ENCODE measurements at regions not wholly inside any gene's neighbourhood (a gene's known extent, or its start where the extent isn't known, plus 50 kb on each side); places are given as distances from the start of the nearest gene placed in this dataset.
A peak's percentile ranks its signal among the peaks of the same experiment; 100 is the strongest.

DNA sequence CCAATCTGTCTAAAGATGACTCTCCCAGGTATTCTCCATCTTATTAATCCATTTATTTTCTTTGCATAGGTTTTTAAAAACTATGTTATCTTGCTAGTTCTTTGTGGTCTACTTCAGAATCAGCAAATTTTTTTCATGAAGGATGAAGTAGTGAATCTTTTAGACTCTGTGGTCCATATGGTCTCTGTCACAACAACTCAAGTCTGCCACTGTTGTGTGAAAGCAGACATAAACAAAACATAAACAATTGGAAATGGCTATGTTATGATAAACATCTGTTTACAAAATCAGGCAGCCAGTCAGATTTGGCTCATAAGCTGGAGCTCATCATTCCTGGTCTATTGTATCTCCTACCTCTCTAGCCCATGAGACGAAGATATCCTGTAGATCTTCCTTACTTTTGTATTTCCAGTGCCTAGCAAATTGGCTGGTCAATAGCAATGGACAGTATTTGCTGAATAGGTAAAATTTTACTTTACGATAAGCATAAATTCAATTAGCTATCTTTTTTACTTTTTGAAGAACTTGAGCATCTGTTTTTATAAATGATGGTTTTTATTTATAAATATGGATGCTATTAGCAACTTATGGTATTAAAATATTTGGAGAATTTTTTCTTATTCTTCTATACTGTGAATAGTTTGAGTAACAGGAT lies 104.6 kb upstream of the SGCE start (continued):
- no peak for TF ChIP-seq JUNB (IDR thresholded peaks at IDR 0.05; ENCODE audit: unreplicated experiment)
- no peak for TF ChIP-seq STAT1 (IDR thresholded peaks at IDR 0.05; ENCODE audit: unreplicated experiment)
- TF ChIP-seq POLR2AphosphoS5 (IDR thresholded peaks at IDR 0.05; ENCODE audit: low read depth) = no peak
- TF ChIP-seq ZNF331 (CRISPR knock-in tag; IDR thresholded peaks at IDR 0.05; ENCODE audit: low read depth) = no peak
- TF ChIP-seq, protein P1, sequence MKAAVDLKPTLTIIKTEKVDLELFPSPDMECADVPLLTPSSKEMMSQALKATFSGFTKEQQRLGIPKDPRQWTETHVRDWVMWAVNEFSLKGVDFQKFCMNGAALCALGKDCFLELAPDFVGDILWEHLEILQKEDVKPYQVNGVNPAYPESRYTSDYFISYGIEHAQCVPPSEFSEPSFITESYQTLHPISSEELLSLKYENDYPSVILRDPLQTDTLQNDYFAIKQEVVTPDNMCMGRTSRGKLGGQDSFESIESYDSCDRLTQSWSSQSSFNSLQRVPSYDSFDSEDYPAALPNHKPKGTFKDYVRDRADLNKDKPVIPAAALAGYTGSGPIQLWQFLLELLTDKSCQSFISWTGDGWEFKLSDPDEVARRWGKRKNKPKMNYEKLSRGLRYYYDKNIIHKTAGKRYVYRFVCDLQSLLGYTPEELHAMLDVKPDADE (IDR thresholded peaks at IDR 0.05) = no peak

DNA sequence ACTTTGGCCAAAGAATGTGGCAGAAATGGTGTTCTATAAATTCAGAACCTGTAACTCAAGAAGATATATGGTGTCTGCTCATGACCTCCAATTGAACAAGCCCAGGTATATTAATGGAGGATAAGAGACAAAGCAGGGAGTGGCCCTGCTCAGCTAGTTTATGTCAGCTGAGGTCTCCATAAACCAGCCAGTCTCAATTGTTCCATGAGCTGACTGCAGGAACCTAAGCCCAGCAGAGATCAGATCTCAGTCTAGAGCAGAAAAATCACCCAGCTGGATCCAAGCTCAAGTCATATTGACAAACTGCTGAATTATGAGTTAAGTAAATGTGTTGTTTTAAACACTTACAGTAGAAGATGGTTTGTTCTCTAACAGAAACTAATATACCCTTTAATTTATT lies 105.5 kb upstream of the SGCE start:
- Histone ChIP-seq H3K27me3 (ENCODE audit: insufficient read depth) (no peaks in the 10 kb centered on the region), H3K4me3 (no peak overlapping the region), H3K4me2 (no peak overlapping the region), H3K27ac (ENCODE audit: low read depth) (no peak overlapping the region), H3F3A (replicated peaks; ENCODE audit: low read depth) (no peaks in the 10 kb centered on the region), H3K9me2 (ENCODE audit: insufficient read depth) (peaks cover 10% of the 10 kb centered on the region; the same call in 1 of the 2 replicates), H3K4me1 (ENCODE audit: insufficient read depth) (no peaks in the 10 kb centered on the region), H3K79me2 (replicated peaks; ENCODE audit: insufficient read depth) (no peaks in the 10 kb centered on the region), H3K36me3 (ENCODE audit: insufficient read depth) (no peaks in the 10 kb centered on the region), H4K20me1 (replicated peaks; ENCODE audit: insufficient read depth) (no peaks in the 10 kb centered on the region), H2AFZ (peak overlapping the region; percentile 39; the same call in 1 of the 2 replicates)
- no peaks in the 10 kb centered on the region; the same call in 2 of the 3 replicates for H3K9me3 Mint-ChIP-seq
- H3K36me3 Mint-ChIP-seq (ENCODE audit: low read depth) = peaks cover 2% of the 10 kb centered on the region; the same call in 1 of the 3 replicates
- H3K4me1 Mint-ChIP-seq = no peaks in the 10 kb centered on the region; the same call in 2 of the 3 replicates
- no peak overlapping the region for H3K4me3 Mint-ChIP-seq
- no peaks in the 10 kb centered on the region for H3K27me3 Mint-ChIP-seq (ENCODE audit: insufficient read depth, low read depth, poor library complexity)
- no peak for DNase-seq (ENCODE audit: low spot score)
- no peak for ATAC-seq
- no peak overlapping the region for H3K27ac Mint-ChIP-seq
- TF ChIP-seq, protein P1 (IDR thresholded peaks at IDR 0.05) = no peak
- no peak for TF ChIP-seq CREB1 (CRISPR knock-in tag; IDR thresholded peaks at IDR 0.05; ENCODE audit: low read depth)
- no peak for TF ChIP-seq JUNB (IDR thresholded peaks at IDR 0.05; ENCODE audit: unreplicated experiment)
- no peak for TF ChIP-seq EZH2phosphoT487 (IDR thresholded peaks at IDR 0.05; ENCODE audit: unreplicated experiment)
- TF ChIP-seq POLR2AphosphoS5 (IDR thresholded peaks at IDR 0.05; ENCODE audit: low read depth) = no peak
- TF ChIP-seq, protein P2, sequence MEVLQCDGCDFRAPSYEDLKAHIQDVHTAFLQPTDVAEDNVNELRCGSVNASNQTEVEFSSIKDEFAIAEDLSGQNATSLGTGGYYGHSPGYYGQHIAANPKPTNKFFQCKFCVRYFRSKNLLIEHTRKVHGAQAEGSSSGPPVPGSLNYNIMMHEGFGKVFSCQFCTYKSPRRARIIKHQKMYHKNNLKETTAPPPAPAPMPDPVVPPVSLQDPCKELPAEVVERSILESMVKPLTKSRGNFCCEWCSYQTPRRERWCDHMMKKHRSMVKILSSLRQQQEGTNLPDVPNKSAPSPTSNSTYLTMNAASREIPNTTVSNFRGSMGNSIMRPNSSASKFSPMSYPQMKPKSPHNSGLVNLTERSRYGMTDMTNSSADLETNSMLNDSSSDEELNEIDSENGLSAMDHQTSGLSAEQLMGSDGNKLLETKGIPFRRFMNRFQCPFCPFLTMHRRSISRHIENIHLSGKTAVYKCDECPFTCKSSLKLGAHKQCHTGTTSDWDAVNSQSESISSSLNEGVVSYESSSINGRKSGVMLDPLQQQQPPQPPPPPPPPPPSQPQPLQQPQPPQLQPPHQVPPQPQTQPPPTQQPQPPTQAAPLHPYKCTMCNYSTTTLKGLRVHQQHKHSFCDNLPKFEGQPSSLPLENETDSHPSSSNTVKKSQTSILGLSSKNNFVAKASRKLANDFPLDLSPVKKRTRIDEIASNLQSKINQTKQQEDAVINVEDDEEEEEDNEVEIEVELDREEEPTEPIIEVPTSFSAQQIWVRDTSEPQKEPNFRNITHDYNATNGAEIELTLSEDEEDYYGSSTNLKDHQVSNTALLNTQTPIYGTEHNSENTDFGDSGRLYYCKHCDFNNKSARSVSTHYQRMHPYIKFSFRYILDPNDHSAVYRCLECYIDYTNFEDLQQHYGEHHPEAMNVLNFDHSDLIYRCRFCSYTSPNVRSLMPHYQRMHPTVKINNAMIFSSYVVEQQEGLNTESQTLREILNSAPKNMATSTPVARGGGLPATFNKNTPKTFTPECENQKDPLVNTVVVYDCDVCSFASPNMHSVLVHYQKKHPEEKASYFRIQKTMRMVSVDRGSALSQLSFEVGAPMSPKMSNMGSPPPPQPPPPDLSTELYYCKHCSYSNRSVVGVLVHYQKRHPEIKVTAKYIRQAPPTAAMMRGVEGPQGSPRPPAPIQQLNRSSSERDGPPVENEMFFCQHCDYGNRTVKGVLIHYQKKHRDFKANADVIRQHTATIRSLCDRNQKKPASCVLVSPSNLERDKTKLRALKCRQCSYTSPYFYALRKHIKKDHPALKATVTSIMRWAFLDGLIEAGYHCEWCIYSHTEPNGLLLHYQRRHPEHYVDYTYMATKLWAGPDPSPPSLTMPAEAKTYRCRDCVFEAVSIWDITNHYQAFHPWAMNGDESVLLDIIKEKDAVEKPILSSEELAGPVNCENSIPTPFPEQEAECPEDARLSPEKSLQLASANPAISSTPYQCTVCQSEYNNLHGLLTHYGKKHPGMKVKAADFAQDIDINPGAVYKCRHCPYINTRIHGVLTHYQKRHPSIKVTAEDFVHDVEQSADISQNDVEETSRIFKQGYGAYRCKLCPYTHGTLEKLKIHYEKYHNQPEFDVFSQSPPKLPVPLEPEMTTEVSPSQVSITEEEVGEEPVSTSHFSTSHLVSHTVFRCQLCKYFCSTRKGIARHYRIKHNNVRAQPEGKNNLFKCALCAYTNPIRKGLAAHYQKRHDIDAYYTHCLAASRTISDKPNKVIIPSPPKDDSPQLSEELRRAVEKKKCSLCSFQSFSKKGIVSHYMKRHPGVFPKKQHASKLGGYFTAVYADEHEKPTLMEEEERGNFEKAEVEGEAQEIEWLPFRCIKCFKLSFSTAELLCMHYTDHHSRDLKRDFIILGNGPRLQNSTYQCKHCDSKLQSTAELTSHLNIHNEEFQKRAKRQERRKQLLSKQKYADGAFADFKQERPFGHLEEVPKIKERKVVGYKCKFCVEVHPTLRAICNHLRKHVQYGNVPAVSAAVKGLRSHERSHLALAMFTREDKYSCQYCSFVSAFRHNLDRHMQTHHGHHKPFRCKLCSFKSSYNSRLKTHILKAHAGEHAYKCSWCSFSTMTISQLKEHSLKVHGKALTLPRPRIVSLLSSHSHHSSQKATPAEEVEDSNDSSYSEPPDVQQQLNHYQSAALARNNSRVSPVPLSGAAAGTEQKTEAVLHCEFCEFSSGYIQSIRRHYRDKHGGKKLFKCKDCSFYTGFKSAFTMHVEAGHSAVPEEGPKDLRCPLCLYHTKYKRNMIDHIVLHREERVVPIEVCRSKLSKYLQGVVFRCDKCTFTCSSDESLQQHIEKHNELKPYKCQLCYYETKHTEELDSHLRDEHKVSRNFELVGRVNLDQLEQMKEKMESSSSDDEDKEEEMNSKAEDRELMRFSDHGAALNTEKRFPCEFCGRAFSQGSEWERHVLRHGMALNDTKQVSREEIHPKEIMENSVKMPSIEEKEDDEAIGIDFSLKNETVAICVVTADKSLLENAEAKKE (CRISPR knock-in tag; IDR thresholded peaks at IDR 0.05) = no peak
- no peak for TF ChIP-seq NANOG (IDR thresholded peaks at IDR 0.05; ENCODE audit: borderline replicate concordance)
- TF ChIP-seq EZH2 (IDR thresholded peaks at IDR 0.05; ENCODE audit: low read depth, unreplicated experiment) = no peak
- TF ChIP-seq, protein P3, sequence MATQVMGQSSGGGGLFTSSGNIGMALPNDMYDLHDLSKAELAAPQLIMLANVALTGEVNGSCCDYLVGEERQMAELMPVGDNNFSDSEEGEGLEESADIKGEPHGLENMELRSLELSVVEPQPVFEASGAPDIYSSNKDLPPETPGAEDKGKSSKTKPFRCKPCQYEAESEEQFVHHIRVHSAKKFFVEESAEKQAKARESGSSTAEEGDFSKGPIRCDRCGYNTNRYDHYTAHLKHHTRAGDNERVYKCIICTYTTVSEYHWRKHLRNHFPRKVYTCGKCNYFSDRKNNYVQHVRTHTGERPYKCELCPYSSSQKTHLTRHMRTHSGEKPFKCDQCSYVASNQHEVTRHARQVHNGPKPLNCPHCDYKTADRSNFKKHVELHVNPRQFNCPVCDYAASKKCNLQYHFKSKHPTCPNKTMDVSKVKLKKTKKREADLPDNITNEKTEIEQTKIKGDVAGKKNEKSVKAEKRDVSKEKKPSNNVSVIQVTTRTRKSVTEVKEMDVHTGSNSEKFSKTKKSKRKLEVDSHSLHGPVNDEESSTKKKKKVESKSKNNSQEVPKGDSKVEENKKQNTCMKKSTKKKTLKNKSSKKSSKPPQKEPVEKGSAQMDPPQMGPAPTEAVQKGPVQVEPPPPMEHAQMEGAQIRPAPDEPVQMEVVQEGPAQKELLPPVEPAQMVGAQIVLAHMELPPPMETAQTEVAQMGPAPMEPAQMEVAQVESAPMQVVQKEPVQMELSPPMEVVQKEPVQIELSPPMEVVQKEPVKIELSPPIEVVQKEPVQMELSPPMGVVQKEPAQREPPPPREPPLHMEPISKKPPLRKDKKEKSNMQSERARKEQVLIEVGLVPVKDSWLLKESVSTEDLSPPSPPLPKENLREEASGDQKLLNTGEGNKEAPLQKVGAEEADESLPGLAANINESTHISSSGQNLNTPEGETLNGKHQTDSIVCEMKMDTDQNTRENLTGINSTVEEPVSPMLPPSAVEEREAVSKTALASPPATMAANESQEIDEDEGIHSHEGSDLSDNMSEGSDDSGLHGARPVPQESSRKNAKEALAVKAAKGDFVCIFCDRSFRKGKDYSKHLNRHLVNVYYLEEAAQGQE (IDR thresholded peaks at IDR 0.05; ENCODE audit: unreplicated experiment) = no peak
- TF ChIP-seq ZNF331 (CRISPR knock-in tag; IDR thresholded peaks at IDR 0.05; ENCODE audit: low read depth) = no peak
- TF ChIP-seq STAT1 (IDR thresholded peaks at IDR 0.05; ENCODE audit: unreplicated experiment) = no peak
